GM23338 (cell line): ENCODE measurements at regions not wholly inside any gene's neighbourhood (a gene's known extent, or its start where the extent isn't known, plus 50 kb on each side); places are given as distances from the start of the nearest gene placed in this dataset.

Experiments used
- ATAC-seq: fragments of 200-7000 bp; cut with Tn5 transposase; 3 replicates; pipeline ENCODE4 v1.9.1; 2020
- DNase-seq: peaks from one replicate; pipeline ENCODE4 v3.0.0-alpha.2; 2015; ENCODE audit warnings: low spot score
- H2AFZ ChIP-seq: fragments of 200-600 bp; sonication (generic); 2 replicates; pipeline ENCODE4 v1.8.0; 2016; ENCODE audit warnings: antibody characterized with exemption, mild to moderate bottlenecking, moderate library complexity
- H3F3A ChIP-seq: fragments of 200-600 bp; sonication (generic); replicated peaks from 2 replicates; pipeline ENCODE4 v1.8.0; 2017; ENCODE audit warnings: antibody characterized with exemption, mixed run types, low read depth
- H3K27ac ChIP-seq: fragments of 200-600 bp; sonication (generic); 2 replicates; pipeline ENCODE4 v1.6.1; 2016; ENCODE audit warnings: low read depth
- H3K27me3 ChIP-seq: fragments of 200-600 bp; sonication (generic); 2 replicates; pipeline ENCODE4 v1.8.0; 2016; ENCODE audit warnings: mild to moderate bottlenecking, mixed run types, moderate library complexity; ENCODE audit not compliant: insufficient read depth
- H3K36me3 ChIP-seq: fragments of 200-600 bp; sonication (generic); 2 replicates; pipeline ENCODE4 v1.8.0; 2016; ENCODE audit warnings: mild to moderate bottlenecking; ENCODE audit not compliant: insufficient read depth
- H3K4me1 ChIP-seq: fragments of 200-600 bp; sonication (generic); 2 replicates; pipeline ENCODE4 v1.8.0; 2016; ENCODE audit warnings: mild to moderate bottlenecking, moderate library complexity; ENCODE audit not compliant: insufficient read depth
- H3K4me2 ChIP-seq: fragments of 200-600 bp; sonication (generic); 2 replicates; pipeline ENCODE4 v1.7.1; 2017; ENCODE audit warnings: mixed run types
- H3K4me3 ChIP-seq: fragments of 200-600 bp; sonication (generic); 2 replicates; pipeline ENCODE4 v1.6.1; 2016; ENCODE audit warnings: mixed run types
- H3K79me2 ChIP-seq: fragments of 200-600 bp; sonication (generic); replicated peaks from 2 replicates; pipeline ENCODE4 v1.8.0; 2017; ENCODE audit warnings: mild to moderate bottlenecking; ENCODE audit not compliant: insufficient read depth
- H3K9me2 ChIP-seq: fragments of 200-600 bp; sonication (generic); 2 replicates; pipeline ENCODE4 v1.8.0; 2017; ENCODE audit not compliant: insufficient read depth
- H4K20me1 ChIP-seq: fragments of 200-600 bp; sonication (generic); replicated peaks from 2 replicates; pipeline ENCODE4 v1.8.0; 2017; ENCODE audit warnings: mild to moderate bottlenecking; ENCODE audit not compliant: insufficient read depth
- H3K27ac Mint-ChIP-seq: 2 replicates; pipeline ENCODE4 v1.8.0; 2020; ENCODE audit warnings: inconsistent platforms, mild to moderate bottlenecking, moderate library complexity, mixed read lengths
- H3K27me3 Mint-ChIP-seq: 3 replicates; pipeline ENCODE4 v1.8.0; 2022; ENCODE audit warnings: low read depth, mild to moderate bottlenecking, moderate library complexity, mixed read lengths, inconsistent platforms; ENCODE audit not compliant: insufficient read depth, poor library complexity
- H3K36me3 Mint-ChIP-seq: 3 replicates; pipeline ENCODE4 v1.8.0; 2021; ENCODE audit warnings: low read depth, mild to moderate bottlenecking, inconsistent platforms, moderate library complexity, mixed read lengths
- H3K4me1 Mint-ChIP-seq: 3 replicates; pipeline ENCODE4 v1.8.0; 2020; ENCODE audit warnings: mild to moderate bottlenecking, inconsistent platforms, mixed read lengths
- H3K4me3 Mint-ChIP-seq: 3 replicates; pipeline ENCODE4 v1.8.0; 2021; ENCODE audit warnings: moderate library complexity, mild to moderate bottlenecking, inconsistent platforms, mixed read lengths
- H3K9me3 Mint-ChIP-seq: 3 replicates; pipeline ENCODE4 v1.8.0; 2020; ENCODE audit warnings: moderate library complexity, mild to moderate bottlenecking, inconsistent platforms, mixed read lengths
- CREB1 ChIP-seq: fragments of 250-450 bp; sonication (Bioruptor Pico); IDR thresholded peaks from 2 replicates; pipeline ENCODE4 v1.5.0; 2020; ENCODE audit warnings: low read depth, mild to moderate bottlenecking, moderate library complexity
- EZH2 ChIP-seq: fragments of 200-600 bp; sonication (generic); IDR thresholded peaks from one replicate; pipeline ENCODE4 v1.8.0; 2017; ENCODE audit warnings: antibody characterized with exemption, mild to moderate bottlenecking, low read depth; ENCODE audit not compliant: unreplicated experiment
- EZH2phosphoT487 ChIP-seq: fragments of 200-600 bp; sonication (generic); IDR thresholded peaks from one replicate; pipeline ENCODE4 v1.8.1; 2018; ENCODE audit warnings: antibody characterized with exemption; ENCODE audit not compliant: unreplicated experiment
- JUNB ChIP-seq: IDR thresholded peaks from one replicate; pipeline ENCODE4 v1.6.1; 2016; ENCODE audit warnings: antibody characterized with exemption; ENCODE audit not compliant: unreplicated experiment
- NANOG ChIP-seq: IDR thresholded peaks from 2 replicates; pipeline ENCODE4 v1.6.1; 2016; ENCODE audit warnings: antibody characterized with exemption, borderline replicate concordance
- POLR2AphosphoS5 ChIP-seq: IDR thresholded peaks from 2 replicates; pipeline ENCODE4 v1.6.1; 2016; ENCODE audit warnings: antibody characterized with exemption, low read depth
- STAT1 ChIP-seq: IDR thresholded peaks from one replicate; pipeline ENCODE4 v1.6.1; 2016; ENCODE audit warnings: antibody characterized with exemption; ENCODE audit not compliant: unreplicated experiment
- ZNF114 ChIP-seq: fragments of 250-450 bp; sonication (Bioruptor Pico); IDR thresholded peaks from 2 replicates; pipeline ENCODE4 v1.5.0; 2020; ENCODE audit warnings: mild to moderate bottlenecking, moderate library complexity
- ZNF331 ChIP-seq: fragments of 250-450 bp; sonication (Bioruptor Pico); IDR thresholded peaks from 2 replicates; pipeline ENCODE4 v1.5.0; 2020; ENCODE audit warnings: low read depth, mild to moderate bottlenecking, moderate library complexity
- TF ChIP-seq, protein P1 (sequence below): IDR thresholded peaks from 2 replicates; pipeline ENCODE4 v1.6.1; 2016; ENCODE audit warnings: antibody characterized with exemption
- TF ChIP-seq, protein P2 (sequence below): IDR thresholded peaks from one replicate; pipeline ENCODE4 v1.6.1; 2018; ENCODE audit warnings: antibody characterized with exemption; ENCODE audit not compliant: unreplicated experiment
- TF ChIP-seq, protein P3 (sequence below): fragments of 250-450 bp; sonication (Bioruptor Pico); IDR thresholded peaks from 2 replicates; pipeline ENCODE4 v1.5.0; 2020; ENCODE audit warnings: mild to moderate bottlenecking, moderate library complexity
- TF ChIP-seq, protein P4 (sequence below), 2 experiments: fragments of 200-600 bp in 1 of 2; sonication (generic) in 1 of 2; conservative IDR thresholded peaks; 2 replicates each; pipeline versions ENCODE4 v1.5.1 to v1.6.1; 2016 to 2017; ENCODE audit warnings: antibody characterized with exemption in 2 of 2, low read depth in 2 of 2, mild to moderate bottlenecking in 2 of 2, moderate library complexity in 1 of 2

DNA sequence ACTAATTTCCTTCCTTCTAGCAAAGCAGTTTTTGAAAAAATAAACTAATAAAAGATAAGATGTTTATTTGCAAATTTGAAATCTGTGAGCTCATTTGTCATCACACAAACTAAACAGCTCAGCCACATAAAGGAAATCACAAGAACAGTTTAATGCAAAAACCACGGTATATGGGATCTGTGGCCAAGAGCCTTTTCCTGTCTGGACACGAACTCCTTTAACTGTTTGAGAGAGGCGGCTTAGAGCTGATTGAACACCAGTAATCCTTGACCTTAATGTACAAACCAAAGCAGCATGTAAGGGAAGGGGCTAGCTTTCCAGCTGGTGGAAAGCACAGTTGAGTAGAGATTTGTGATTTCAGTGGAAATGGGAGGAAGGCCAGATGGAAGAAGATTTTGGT, 66.3 kb upstream of the SPINK5 start:
- H3K79me2 ChIP-seq, result no peaks in the 10 kb centered on the region
- no peaks in the 10 kb centered on the region for H4K20me1 ChIP-seq
- ATAC-seq (no peak), DNase-seq (no peak)
- Mint-ChIP-seq H3K36me3 (peaks cover 25% of the 10 kb centered on the region), H3K9me3 (peaks cover 26% of the 10 kb centered on the region), H3K27me3 (no peaks in the 10 kb centered on the region), H3K27ac (no peak overlapping the region), H3K4me3 (no peak overlapping the region), H3K4me1 (peaks cover 4% of the 10 kb centered on the region; the same call in 2 of the 3 replicates)
- H3K4me2 ChIP-seq, result no peak overlapping the region
- TF ChIP-seq ZNF331 (CRISPR knock-in tag) (no peak), POLR2AphosphoS5 (no peak), JUNB (no peak), CREB1 (no peak), EZH2 (no peak), ZNF114 (CRISPR knock-in tag) (no peak), NANOG (no peak), EZH2phosphoT487 (no peak), STAT1 (no peak)
- TF ChIP-seq, protein P1, sequence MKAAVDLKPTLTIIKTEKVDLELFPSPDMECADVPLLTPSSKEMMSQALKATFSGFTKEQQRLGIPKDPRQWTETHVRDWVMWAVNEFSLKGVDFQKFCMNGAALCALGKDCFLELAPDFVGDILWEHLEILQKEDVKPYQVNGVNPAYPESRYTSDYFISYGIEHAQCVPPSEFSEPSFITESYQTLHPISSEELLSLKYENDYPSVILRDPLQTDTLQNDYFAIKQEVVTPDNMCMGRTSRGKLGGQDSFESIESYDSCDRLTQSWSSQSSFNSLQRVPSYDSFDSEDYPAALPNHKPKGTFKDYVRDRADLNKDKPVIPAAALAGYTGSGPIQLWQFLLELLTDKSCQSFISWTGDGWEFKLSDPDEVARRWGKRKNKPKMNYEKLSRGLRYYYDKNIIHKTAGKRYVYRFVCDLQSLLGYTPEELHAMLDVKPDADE, result no peak
- TF ChIP-seq, protein P2, sequence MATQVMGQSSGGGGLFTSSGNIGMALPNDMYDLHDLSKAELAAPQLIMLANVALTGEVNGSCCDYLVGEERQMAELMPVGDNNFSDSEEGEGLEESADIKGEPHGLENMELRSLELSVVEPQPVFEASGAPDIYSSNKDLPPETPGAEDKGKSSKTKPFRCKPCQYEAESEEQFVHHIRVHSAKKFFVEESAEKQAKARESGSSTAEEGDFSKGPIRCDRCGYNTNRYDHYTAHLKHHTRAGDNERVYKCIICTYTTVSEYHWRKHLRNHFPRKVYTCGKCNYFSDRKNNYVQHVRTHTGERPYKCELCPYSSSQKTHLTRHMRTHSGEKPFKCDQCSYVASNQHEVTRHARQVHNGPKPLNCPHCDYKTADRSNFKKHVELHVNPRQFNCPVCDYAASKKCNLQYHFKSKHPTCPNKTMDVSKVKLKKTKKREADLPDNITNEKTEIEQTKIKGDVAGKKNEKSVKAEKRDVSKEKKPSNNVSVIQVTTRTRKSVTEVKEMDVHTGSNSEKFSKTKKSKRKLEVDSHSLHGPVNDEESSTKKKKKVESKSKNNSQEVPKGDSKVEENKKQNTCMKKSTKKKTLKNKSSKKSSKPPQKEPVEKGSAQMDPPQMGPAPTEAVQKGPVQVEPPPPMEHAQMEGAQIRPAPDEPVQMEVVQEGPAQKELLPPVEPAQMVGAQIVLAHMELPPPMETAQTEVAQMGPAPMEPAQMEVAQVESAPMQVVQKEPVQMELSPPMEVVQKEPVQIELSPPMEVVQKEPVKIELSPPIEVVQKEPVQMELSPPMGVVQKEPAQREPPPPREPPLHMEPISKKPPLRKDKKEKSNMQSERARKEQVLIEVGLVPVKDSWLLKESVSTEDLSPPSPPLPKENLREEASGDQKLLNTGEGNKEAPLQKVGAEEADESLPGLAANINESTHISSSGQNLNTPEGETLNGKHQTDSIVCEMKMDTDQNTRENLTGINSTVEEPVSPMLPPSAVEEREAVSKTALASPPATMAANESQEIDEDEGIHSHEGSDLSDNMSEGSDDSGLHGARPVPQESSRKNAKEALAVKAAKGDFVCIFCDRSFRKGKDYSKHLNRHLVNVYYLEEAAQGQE, result no peak
- TF ChIP-seq, protein P3, sequence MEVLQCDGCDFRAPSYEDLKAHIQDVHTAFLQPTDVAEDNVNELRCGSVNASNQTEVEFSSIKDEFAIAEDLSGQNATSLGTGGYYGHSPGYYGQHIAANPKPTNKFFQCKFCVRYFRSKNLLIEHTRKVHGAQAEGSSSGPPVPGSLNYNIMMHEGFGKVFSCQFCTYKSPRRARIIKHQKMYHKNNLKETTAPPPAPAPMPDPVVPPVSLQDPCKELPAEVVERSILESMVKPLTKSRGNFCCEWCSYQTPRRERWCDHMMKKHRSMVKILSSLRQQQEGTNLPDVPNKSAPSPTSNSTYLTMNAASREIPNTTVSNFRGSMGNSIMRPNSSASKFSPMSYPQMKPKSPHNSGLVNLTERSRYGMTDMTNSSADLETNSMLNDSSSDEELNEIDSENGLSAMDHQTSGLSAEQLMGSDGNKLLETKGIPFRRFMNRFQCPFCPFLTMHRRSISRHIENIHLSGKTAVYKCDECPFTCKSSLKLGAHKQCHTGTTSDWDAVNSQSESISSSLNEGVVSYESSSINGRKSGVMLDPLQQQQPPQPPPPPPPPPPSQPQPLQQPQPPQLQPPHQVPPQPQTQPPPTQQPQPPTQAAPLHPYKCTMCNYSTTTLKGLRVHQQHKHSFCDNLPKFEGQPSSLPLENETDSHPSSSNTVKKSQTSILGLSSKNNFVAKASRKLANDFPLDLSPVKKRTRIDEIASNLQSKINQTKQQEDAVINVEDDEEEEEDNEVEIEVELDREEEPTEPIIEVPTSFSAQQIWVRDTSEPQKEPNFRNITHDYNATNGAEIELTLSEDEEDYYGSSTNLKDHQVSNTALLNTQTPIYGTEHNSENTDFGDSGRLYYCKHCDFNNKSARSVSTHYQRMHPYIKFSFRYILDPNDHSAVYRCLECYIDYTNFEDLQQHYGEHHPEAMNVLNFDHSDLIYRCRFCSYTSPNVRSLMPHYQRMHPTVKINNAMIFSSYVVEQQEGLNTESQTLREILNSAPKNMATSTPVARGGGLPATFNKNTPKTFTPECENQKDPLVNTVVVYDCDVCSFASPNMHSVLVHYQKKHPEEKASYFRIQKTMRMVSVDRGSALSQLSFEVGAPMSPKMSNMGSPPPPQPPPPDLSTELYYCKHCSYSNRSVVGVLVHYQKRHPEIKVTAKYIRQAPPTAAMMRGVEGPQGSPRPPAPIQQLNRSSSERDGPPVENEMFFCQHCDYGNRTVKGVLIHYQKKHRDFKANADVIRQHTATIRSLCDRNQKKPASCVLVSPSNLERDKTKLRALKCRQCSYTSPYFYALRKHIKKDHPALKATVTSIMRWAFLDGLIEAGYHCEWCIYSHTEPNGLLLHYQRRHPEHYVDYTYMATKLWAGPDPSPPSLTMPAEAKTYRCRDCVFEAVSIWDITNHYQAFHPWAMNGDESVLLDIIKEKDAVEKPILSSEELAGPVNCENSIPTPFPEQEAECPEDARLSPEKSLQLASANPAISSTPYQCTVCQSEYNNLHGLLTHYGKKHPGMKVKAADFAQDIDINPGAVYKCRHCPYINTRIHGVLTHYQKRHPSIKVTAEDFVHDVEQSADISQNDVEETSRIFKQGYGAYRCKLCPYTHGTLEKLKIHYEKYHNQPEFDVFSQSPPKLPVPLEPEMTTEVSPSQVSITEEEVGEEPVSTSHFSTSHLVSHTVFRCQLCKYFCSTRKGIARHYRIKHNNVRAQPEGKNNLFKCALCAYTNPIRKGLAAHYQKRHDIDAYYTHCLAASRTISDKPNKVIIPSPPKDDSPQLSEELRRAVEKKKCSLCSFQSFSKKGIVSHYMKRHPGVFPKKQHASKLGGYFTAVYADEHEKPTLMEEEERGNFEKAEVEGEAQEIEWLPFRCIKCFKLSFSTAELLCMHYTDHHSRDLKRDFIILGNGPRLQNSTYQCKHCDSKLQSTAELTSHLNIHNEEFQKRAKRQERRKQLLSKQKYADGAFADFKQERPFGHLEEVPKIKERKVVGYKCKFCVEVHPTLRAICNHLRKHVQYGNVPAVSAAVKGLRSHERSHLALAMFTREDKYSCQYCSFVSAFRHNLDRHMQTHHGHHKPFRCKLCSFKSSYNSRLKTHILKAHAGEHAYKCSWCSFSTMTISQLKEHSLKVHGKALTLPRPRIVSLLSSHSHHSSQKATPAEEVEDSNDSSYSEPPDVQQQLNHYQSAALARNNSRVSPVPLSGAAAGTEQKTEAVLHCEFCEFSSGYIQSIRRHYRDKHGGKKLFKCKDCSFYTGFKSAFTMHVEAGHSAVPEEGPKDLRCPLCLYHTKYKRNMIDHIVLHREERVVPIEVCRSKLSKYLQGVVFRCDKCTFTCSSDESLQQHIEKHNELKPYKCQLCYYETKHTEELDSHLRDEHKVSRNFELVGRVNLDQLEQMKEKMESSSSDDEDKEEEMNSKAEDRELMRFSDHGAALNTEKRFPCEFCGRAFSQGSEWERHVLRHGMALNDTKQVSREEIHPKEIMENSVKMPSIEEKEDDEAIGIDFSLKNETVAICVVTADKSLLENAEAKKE (CRISPR knock-in tag), result no peak
- TF ChIP-seq, protein P4, sequence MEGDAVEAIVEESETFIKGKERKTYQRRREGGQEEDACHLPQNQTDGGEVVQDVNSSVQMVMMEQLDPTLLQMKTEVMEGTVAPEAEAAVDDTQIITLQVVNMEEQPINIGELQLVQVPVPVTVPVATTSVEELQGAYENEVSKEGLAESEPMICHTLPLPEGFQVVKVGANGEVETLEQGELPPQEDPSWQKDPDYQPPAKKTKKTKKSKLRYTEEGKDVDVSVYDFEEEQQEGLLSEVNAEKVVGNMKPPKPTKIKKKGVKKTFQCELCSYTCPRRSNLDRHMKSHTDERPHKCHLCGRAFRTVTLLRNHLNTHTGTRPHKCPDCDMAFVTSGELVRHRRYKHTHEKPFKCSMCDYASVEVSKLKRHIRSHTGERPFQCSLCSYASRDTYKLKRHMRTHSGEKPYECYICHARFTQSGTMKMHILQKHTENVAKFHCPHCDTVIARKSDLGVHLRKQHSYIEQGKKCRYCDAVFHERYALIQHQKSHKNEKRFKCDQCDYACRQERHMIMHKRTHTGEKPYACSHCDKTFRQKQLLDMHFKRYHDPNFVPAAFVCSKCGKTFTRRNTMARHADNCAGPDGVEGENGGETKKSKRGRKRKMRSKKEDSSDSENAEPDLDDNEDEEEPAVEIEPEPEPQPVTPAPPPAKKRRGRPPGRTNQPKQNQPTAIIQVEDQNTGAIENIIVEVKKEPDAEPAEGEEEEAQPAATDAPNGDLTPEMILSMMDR (conservative IDR thresholded peaks at IDR 0.05; ENCODE audit: low read depth in 2 of 2), result no peak
- H3K4me3 ChIP-seq, result no peak overlapping the region
- no peaks in the 10 kb centered on the region for H3K9me2 ChIP-seq
- H3F3A ChIP-seq, result no peaks in the 10 kb centered on the region
- H3K27ac ChIP-seq, result no peak overlapping the region
- H3K36me3 ChIP-seq, result peaks cover 6% of the 10 kb centered on the region; the same call in 1 of the 2 replicates
- H2AFZ ChIP-seq, result no peak overlapping the region
- no peaks in the 10 kb centered on the region for H3K27me3 ChIP-seq
- H3K4me1 ChIP-seq, result peaks cover 10% of the 10 kb centered on the region; the same call in 1 of the 2 replicates
